Immature natural killer cell (primary cell): ENCODE measurements at regions not wholly inside any gene's neighbourhood (a gene's known extent, or its start where the extent isn't known, plus 50 kb on each side); places are given as distances from the start of the nearest gene placed in this dataset.
"Not testable (repeated sequence)": the region's sequence is repeated elsewhere in the genome, so short reads cannot be mapped to it uniquely, and the experiment has no call there.

Source experiments
- DNase-seq, 3 donors: peaks; one replicate each; pipeline ENCODE4 v3.0.0; 2022; ENCODE audit warnings: mixed read lengths in 1 of 3
- H3K27ac Mint-ChIP-seq, 6 donors: one replicate each; pipeline ENCODE4 v1.8.0; 2020; ENCODE audit warnings: mixed read lengths in 6 of 6, mild to moderate bottlenecking in 5 of 6, inconsistent platforms in 4 of 6, moderate library complexity in 3 of 6
- H3K27me3 Mint-ChIP-seq, 3 donors: one replicate each; pipeline ENCODE4 v1.8.0; 2020 to 2021; ENCODE audit warnings: low read depth in 3 of 3, mild to moderate bottlenecking in 3 of 3, mixed read lengths in 3 of 3, moderate library complexity in 3 of 3, inconsistent platforms in 1 of 3
- H3K36me3 Mint-ChIP-seq, 3 donors: one replicate each; pipeline ENCODE4 v1.8.0; 2020; ENCODE audit warnings: mixed read lengths in 3 of 3, inconsistent platforms in 2 of 3, mild to moderate bottlenecking in 2 of 3
- H3K4me1 Mint-ChIP-seq, 2 donors: one replicate each; pipeline ENCODE4 v1.8.0; 2020; ENCODE audit warnings: inconsistent platforms in 2 of 2, mild to moderate bottlenecking in 2 of 2, mixed read lengths in 2 of 2, moderate library complexity in 1 of 2
- H3K4me3 Mint-ChIP-seq, 5 donors: one replicate each; pipeline ENCODE4 v1.8.0; 2020; ENCODE audit warnings: mild to moderate bottlenecking in 5 of 5, mixed read lengths in 5 of 5, inconsistent platforms in 3 of 5, moderate library complexity in 3 of 5
- H3K9me3 Mint-ChIP-seq, 6 donors: one replicate each; pipeline ENCODE4 v1.8.0; 2020; ENCODE audit warnings: mild to moderate bottlenecking in 6 of 6, mixed read lengths in 6 of 6, inconsistent platforms in 4 of 6, moderate library complexity in 3 of 6

DNA sequence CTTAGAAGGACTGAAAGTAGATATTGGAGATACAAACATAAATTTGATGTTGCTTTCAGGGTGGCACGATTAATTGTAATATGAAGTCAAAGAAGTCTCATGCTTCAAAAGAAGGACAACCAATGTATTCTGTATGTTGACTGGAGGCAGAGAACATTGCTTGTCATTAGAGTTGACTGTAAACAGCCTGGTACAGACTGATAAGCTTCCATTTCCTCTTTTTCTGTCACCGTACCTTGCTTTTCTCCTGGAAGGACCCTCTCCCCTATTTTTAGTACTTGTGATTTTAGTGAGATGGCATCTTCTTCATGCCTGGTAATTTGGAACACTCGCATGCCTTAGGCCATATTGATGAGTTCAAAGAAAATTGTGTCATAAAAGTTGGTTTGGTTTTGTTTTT, 809.4 kb downstream of the PRELID2 start:
- Mint-ChIP-seq H3K27ac (no peak overlapping the region), H3K27me3 (no peaks in the 10 kb centered on the region), H3K9me3 (peaks cover 6 to 44% (median 18%) of the 10 kb centered on the region in 6 donors), H3K4me3 (no peak overlapping the region), H3K36me3 (no peaks in the 10 kb centered on the region), H3K4me1 (no peaks in the 10 kb centered on the region)
- DNase-seq, result no peak

DNA sequence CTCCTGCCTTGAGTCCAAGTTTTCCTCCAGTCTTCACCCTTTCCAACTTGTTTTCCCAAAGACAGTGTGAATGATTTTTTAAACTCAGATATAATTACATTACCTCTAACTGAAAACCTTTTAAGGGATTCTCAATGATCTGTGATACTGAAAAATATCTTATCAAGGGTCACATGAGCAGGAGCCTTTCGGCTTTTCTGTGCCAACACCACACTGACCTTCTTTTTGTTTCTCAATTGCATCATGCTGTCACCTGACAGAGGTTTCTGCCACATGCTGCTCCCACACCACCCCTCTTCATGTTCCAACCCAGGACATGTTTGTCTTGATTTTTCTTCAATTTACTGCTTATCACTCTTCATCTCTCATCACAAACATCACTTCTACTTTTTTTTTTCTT, 820.0 kb downstream of the PRELID2 start:
- Mint-ChIP-seq H3K9me3 (peaks cover 6 to 25% (median 9%) of the 10 kb centered on the region in 6 donors), H3K27ac (no peak overlapping the region), H3K36me3 (no peaks in the 10 kb centered on the region), H3K4me3 (no peak overlapping the region), H3K4me1 (no peaks in the 10 kb centered on the region), H3K27me3 (peaks cover 0 to 1% (median 0%) of the 10 kb centered on the region in 3 donors)
- DNase-seq, result no peak

DNA sequence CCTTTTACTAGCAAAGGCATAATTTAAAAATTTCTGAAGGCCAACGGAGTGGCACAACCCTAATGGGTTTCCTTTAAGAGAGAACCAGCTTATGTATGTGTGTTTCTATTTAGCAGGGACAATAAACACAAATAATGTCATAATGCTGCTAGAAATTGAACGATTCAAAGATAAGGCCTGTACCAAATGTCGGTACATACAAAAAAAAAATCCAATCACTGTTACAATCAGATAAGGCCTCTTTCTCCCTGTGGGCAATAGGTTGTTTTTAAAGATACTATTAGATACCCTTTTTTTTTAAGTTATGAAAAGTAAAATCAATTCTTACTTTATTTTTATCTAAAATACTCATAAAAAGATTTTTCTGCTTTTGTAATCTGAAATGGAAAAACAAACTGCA, 821.0 kb downstream of the PRELID2 start:
- Mint-ChIP-seq H3K36me3 (no peaks in the 10 kb centered on the region), H3K9me3 (peaks cover 7 to 29% (median 12%) of the 10 kb centered on the region in 6 donors), H3K4me3 (no peak overlapping the region), H3K27ac (no peak overlapping the region), H3K27me3 (peaks cover 0 to 1% (median 0%) of the 10 kb centered on the region in 3 donors), H3K4me1 (no peaks in the 10 kb centered on the region)
- no peak for DNase-seq

DNA sequence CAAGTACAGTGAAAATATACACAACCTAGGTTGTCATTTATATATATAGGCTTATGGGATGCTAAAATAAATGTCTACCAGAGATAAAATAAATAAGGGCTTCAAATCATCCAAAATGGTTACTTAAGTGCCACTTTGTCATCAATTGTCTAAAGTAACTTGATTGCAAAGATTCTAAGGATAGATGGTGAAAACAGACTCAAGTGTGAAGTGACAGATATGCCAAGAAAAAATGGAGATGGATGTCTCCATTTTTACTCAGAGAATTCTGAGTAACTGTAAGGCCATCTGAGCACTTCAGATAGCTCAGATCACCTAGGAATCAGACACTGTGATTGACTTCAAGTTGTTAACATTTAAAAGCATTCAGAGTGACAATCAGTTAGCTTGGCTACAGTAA, 824.3 kb downstream of the PRELID2 start:
- Mint-ChIP-seq H3K36me3 (no peaks in the 10 kb centered on the region), H3K4me3 (no peak overlapping the region), H3K4me1 (no peaks in the 10 kb centered on the region), H3K27ac (no peak overlapping the region), H3K9me3 (peaks cover 15 to 23% (median 17%) of the 10 kb centered on the region in 6 donors), H3K27me3 (peaks cover 0 to 1% (median 0%) of the 10 kb centered on the region in 3 donors)
- DNase-seq, result no peak

DNA sequence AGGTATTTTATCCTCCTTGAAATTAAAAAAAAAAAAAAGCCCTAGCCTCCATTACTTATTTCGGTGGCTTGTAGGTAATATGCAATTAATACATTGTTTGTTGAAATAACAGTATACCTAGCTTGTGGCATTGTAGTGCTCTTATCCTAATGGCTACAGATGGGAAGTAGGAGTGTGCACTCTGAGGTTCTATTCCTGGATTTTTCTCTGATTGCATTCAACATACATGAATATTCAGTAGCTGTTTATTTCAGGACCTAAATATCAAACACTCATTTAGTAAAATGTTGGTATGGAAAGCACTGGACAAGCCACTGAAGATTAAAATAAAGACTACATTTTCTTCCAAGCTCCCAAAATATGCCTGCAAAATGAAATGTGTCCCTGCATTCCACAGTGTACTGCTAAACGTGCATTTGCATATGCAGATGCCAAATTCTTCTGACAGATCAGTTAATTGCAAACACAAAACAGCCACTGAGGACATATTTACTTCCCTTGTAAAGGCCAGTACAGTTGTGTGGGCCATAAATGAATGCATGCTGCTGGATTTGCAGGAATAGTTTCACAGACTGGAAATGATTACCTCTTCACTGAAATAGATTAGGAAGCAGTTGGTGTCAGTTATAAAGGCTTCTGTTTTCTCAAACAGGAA, 826.1 kb downstream of the PRELID2 start:
- H3K27ac Mint-ChIP-seq, result no peak overlapping the region
- no peaks in the 10 kb centered on the region for H3K27me3 Mint-ChIP-seq
- no peak overlapping the region for H3K4me3 Mint-ChIP-seq
- H3K9me3 Mint-ChIP-seq, result peaks cover 14 to 34% (median 16%) of the 10 kb centered on the region in 6 donors
- no peaks in the 10 kb centered on the region for H3K36me3 Mint-ChIP-seq
- H3K4me1 Mint-ChIP-seq, result no peaks in the 10 kb centered on the region
- DNase-seq, result no peak

DNA sequence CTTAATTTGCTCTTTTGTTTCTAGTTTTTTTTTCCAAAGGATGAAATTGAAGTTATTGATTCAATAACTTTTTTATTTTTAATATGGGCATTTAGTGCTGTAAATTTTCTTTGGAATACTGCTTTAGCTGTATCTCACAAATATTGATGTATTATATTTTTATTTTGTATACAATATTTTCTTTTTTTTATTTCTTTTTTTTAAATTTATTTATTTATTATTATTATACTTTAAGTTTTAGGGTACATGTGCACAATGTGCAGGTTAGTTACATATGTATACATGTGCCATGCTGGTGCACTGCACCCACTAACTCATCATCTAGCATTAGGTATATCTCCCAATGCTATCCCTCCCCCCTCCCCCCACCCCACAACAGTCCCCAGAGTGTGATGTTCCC, 823.7 kb downstream of the KCTD16 start:
- H3K36me3 Mint-ChIP-seq, H3K27ac Mint-ChIP-seq, H3K27me3 Mint-ChIP-seq, DNase-seq, H3K4me1 Mint-ChIP-seq, H3K4me3 Mint-ChIP-seq: not testable (repeated sequence)
- peaks cover 0 to 14% (median 7%) of the 10 kb centered on the region in 6 donors for H3K9me3 Mint-ChIP-seq

DNA sequence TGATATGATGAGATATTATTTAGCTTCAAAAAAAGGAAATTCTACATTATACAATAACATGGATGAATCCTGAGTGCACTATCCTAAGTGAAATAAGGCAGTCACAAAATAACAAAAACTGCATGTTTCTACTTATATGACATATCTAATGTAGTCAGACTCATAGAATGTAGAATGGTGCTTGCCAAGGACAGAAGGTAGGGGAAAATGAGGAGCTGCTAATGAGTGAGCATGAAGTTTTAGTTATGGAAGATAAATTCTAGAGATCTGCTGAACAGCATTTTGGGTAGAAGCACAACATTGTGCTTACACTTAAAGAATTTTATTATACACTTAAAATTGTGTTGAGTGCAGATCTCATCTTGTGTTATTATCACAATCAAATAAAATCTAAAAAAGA, 812.4 kb downstream of the KCTD16 start:
- no peaks in the 10 kb centered on the region for H3K4me1 Mint-ChIP-seq
- H3K9me3 Mint-ChIP-seq, result peaks cover 5 to 53% (median 25%) of the 10 kb centered on the region in 6 donors
- no peak overlapping the region for H3K4me3 Mint-ChIP-seq
- H3K36me3 Mint-ChIP-seq, result peaks cover 0 to 5% (median 5%) of the 10 kb centered on the region in 3 donors
- DNase-seq, result no peak
- no peak overlapping the region for H3K27ac Mint-ChIP-seq
- peaks cover 0 to 2% (median 0%) of the 10 kb centered on the region in 3 donors for H3K27me3 Mint-ChIP-seq

DNA sequence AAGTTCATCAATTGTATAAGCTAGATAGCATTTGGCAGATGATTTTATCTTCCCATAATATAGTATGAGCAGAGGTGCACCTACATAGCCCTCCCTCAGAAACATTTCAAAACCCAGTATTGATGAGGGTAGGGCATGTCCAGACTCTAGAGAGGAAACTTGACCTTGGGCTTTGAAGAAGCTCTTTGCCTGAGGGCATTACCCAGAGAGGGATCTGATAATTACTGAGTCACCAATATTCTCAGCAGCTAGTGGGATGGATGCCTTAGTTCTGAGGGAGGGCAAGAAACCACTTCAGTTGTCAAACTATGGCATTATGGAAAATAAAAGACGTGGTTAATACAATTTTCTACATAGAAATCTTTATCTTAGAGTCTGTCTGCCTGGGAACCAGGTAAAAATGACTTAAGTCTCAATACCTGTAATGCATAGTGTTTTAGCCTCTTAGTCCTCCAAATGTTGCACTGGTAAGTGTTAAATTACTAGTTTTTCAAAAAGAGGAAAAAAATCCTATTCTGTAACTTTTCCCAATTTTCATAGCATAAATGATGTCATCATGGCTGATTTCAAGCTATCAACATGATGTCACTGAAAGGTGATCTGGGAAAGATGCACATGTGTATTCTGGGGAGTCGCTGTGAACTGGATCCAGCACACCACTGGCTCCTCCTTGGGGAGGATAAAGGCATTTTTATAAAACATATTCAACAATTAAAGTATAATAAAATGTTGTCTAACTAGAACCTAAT, 809.0 kb downstream of the KCTD16 start:
- DNase-seq, result no peak
- H3K4me3 Mint-ChIP-seq, result no peak overlapping the region
- no peak overlapping the region for H3K27ac Mint-ChIP-seq
- peaks cover 7 to 31% (median 15%) of the 10 kb centered on the region in 6 donors for H3K9me3 Mint-ChIP-seq
- no peaks in the 10 kb centered on the region for H3K4me1 Mint-ChIP-seq
- H3K27me3 Mint-ChIP-seq, result no peaks in the 10 kb centered on the region
- no peaks in the 10 kb centered on the region for H3K36me3 Mint-ChIP-seq

DNA sequence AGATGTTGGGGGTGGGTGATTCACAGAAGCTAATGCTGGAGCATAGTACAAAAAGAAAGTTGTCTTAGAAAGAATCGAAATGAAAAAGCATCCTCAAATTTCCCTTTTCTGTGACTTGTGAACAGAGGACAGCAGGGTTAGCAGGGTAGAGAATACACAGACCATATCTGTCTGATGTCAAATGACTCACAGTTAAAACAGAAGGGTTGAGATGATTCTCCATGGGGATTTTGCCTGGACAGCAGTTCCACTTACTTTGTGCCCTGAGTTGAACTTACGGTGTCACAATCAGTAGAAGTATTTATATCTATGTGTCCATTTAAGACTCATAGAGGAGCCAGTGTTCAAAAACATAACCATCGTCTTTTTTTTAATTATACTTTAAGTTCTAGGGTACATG, 801.6 kb downstream of the KCTD16 start:
- H3K4me1 Mint-ChIP-seq, result no peaks in the 10 kb centered on the region
- no peak overlapping the region for H3K4me3 Mint-ChIP-seq
- no peaks in the 10 kb centered on the region for H3K36me3 Mint-ChIP-seq
- H3K27me3 Mint-ChIP-seq, result no peaks in the 10 kb centered on the region
- H3K27ac Mint-ChIP-seq, result no peak overlapping the region
- peaks cover 13 to 48% (median 26%) of the 10 kb centered on the region in 6 donors for H3K9me3 Mint-ChIP-seq
- no peak for DNase-seq

DNA sequence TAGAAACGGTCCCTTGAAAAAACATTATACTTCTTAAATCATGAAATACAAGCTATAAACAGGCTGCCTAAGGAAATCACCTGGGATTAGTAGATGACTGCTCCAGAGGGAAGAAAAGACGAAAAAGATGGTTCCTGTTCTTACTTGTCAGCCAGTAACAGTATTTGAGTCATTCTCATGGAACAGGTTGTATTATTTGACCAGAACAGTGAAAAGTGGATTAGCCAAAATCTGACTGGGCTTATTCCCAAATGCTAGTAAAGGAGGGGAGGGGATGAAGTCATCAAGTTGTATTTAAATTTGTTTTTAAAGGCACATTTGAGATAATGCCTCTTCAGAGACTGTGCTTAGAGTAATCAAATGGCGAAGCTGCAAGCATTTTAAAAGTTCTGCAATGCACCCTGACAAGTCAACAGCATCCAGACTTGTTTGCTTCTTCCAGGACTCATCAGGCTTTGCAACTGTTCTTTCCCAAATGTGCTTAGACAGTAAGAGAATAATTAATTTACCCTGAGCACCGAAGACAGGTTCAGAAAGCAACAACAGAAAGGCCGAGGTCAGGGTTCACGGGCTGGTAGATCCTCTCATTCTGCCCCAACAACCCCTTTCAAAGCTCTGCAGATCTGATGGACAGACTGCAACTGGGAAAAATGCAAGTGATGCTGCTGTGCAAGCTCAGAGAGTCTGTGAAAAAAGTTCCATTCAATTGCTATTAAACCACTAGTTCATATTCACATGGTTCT, 800.6 kb downstream of the KCTD16 start:
- no peaks in the 10 kb centered on the region for H3K36me3 Mint-ChIP-seq
- no peak overlapping the region for H3K4me3 Mint-ChIP-seq
- peaks cover 9 to 54% (median 27%) of the 10 kb centered on the region in 6 donors for H3K9me3 Mint-ChIP-seq
- H3K27ac Mint-ChIP-seq, result no peak overlapping the region
- no peak for DNase-seq
- no peaks in the 10 kb centered on the region for H3K4me1 Mint-ChIP-seq
- peaks cover 0 to 3% (median 0%) of the 10 kb centered on the region in 3 donors for H3K27me3 Mint-ChIP-seq

DNA sequence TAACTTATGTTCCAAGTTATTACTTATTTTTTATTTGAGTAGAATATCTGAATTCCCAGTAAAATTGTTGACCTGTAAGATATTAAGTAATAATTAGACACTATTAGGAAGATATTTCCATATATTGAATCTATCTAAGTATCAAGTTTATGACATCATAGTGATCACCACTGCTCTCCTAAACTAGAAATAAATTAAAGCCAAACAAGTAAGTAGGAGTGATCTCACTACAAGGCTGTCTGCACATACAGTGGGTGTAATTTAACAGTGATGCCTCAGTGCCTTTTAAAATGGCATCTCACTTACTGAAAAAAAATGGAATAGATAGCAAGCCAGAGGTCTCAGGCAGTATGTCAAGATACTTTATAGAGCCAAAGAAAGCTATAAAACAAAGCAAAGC, 789.6 kb downstream of the KCTD16 start:
- DNase-seq, result no peak
- no peak overlapping the region for H3K4me3 Mint-ChIP-seq
- no peaks in the 10 kb centered on the region for H3K4me1 Mint-ChIP-seq
- H3K27ac Mint-ChIP-seq, result no peak overlapping the region
- no peaks in the 10 kb centered on the region for H3K36me3 Mint-ChIP-seq
- H3K27me3 Mint-ChIP-seq, result peaks cover 0 to 1% (median 0%) of the 10 kb centered on the region in 3 donors
- H3K9me3 Mint-ChIP-seq, result peaks cover 3 to 42% (median 13%) of the 10 kb centered on the region in 6 donors

DNA sequence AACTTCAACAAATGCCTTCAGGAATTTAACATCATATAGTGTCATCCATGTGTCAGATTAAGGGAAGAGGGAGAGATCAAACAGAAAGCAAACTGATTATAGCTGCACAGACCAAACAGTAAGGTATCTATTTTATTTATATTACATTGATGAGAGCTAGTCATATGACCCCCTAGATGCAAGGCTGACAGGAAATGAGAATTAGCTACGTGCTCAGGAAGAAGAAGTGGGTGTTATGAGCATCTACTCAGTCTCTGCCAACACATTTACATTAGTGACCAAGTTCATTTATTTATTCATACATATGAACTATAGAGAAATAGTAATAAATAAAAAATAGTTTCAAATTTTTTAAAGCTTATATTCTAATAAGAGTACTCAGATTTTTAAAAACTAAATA, 787.3 kb downstream of the KCTD16 start:
- Mint-ChIP-seq H3K27ac (no peak overlapping the region), H3K9me3 (peaks cover 1 to 35% (median 10%) of the 10 kb centered on the region in 6 donors), H3K4me3 (no peak overlapping the region), H3K4me1 (no peaks in the 10 kb centered on the region), H3K27me3 (peaks cover 0 to 1% (median 0%) of the 10 kb centered on the region in 3 donors), H3K36me3 (no peaks in the 10 kb centered on the region)
- no peak for DNase-seq

DNA sequence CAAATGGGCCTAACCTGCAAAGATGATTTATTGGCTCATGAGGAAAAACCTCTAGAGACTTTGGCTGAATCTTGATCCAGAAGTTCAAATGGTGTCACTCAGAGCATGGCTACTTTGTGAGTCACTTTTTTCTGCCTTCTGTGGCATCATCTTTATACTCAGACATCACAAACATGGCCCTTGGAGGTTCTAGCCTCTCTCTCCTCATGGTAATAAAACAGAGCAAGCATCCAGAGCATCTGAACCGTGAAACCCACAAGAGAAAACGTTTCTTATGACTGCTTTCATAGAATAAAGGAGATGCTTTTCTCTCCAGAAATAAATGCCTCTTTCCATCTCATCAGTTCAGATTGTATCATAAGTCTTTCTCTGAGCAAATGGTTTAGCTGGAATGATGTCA, 780.3 kb downstream of the KCTD16 start:
- no peak for DNase-seq
- Mint-ChIP-seq H3K9me3 (peaks cover 0 to 26% (median 10%) of the 10 kb centered on the region in 6 donors), H3K27ac (no peak overlapping the region), H3K27me3 (peaks cover 0 to 1% (median 0%) of the 10 kb centered on the region in 3 donors), H3K4me3 (no peak overlapping the region), H3K36me3 (no peaks in the 10 kb centered on the region), H3K4me1 (no peaks in the 10 kb centered on the region)

DNA sequence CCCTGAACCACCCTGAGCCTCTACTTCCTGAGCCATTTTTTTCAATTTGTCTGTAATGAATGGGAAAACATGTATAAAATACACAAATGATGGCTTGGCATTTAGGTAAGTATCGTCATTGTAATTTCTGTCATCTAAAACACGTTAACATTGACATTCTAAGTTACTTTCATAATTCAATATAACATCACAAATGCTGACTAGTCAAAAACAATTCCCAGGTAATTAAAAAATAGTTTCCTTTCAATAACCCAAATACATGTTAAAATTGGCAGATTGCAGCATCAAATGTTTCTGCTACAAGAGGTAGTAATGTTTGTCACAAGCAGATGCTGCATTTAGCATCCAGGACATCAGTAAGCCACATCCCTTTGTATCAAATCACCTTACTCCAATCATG, 776.4 kb downstream of the KCTD16 start:
- Mint-ChIP-seq H3K9me3 (peaks cover 8 to 32% (median 11%) of the 10 kb centered on the region in 6 donors), H3K4me1 (no peaks in the 10 kb centered on the region), H3K36me3 (no peaks in the 10 kb centered on the region), H3K27me3 (peaks cover 0 to 1% (median 0%) of the 10 kb centered on the region in 3 donors), H3K27ac (no peak overlapping the region), H3K4me3 (no peak overlapping the region)
- no peak for DNase-seq
